NCI-H2171 (cell line): ENCODE measurements at regions not wholly inside any gene's neighbourhood (a gene's known extent, or its start where the extent isn't known, plus 50 kb on each side); places are given as distances from the start of the nearest gene placed in this dataset.

ENCODE experiments used
- DNase-seq: peaks from one replicate; lab custom pipeline; 2025; lab: John Stamatoyannopoulos, UW

DNA sequence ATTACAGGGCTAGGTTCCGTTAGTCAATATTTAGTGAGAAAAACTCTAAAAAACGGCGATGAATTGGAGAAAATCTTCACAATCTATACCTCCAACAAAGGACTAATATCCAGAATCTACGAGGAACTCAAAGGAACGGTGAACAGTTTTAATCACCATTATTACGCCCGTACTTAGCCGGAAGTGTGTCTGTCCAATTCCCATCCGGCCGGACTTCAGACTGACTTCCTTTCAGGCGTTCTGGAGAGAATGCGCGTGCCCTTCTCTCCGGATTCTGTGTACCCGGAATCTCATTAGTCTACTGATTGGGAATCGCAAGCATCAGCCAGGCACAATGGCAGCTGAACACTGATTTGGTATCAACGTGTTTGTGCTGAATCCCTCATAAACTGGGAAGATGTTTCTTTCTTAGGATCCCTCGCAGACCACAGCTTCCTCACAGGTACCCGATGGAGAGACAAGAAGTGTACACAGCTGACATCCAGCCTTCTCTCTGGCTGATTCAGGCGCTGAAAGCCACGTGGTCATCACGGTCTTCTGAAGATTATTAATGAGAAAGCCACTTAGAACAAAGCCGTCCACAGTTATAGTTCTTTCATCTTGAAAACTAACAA is 239.9 kb downstream of the ZNF516 start:
- DNase-seq, result no peak

DNA sequence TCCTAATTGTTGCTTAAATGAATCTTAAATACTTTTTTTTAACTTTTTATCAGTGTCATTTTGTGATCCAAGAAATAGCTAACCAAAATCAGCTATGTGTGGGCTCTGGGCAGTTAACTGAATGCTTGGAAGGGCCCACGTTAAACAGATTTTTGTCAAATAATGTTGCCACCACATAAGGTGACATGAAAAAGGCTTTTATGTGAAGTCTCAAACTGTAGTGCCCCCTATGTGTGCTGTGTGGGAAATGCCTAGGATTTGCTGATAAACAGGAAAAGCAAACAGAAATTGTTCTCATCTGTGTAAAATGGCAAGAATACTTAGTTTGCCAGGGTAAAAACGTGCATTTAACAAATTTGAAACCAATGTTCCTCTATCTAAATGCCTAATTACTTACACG is 242.2 kb downstream of the ZNF516 start:
- no peak for DNase-seq

DNA sequence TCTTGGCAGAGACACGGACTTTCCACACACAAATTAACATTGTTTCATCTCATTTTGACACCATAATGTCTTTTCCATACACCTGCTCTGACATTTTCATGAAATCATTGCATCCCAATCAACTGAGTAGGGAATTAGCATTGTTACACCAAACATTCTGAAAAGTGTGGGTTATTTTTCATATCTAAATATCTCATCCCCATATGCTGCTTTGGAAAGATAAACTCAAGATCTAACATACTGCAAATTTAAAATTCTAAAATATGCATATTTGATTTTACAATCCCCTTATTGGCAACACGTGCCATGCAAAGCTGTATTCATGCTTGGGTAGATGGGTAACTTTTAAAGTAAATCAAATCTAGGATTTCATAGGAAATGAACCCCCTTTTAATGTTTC is 242.9 kb downstream of the ZNF516 start:
- DNase-seq, result no peak

DNA sequence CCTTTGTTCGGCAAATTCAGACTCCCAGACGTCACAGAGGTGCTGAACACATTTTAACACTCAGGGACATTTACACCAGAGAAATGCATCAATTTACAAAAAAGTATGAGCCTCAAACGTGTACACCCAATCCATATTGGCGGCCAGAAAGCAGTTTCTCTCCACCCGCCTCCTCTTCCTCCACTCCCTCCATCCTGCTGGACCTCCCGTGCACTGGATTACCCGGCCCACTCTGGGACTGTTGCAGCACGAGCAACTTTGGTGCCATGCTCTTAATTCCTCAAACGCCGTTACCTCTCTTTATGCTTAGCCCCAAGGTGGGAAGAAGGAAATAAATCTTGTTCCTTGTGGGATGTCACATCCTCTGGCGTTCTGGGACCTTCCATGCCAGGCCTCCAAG is 243.4 kb downstream of the ZNF516 start:
- no peak for DNase-seq

DNA sequence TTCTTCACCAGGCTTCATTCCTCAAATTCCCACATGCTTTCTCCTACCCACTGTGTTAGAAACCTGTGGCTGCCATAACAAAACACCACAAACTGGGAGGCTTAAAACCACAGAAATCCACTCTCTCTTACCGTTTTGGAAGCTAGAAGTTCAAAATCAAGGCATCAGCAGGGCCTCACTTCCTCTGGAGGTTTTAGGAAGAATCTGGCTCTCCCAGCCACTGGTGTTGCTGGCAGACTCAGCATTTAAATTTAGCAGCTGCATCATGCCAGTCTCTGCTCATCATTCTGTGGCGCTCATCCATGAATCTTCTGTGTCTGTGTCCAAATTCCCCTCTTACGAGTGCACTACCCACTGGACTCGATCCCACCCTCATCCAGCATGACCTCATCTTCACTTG is 248.5 kb downstream of the ZNF516 start:
- no peak for DNase-seq

DNA sequence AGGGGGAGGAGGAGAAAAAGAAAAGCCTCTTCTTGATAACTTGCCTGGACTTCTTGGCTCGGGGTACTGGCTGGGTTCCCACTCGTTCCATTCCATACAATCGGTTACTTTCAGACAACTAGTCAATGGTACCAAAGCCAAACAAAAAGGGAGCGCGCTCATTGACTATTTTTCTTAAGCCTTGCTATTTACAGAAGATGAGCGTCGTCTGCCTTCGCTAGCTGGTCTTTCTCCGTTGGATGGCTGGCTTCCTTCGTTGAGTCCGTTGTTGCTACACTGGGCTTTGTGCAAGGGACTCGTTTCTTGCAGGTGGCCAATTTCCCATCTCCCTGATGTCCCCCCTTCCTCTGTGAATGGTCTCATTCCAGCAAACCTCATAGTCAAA is 260.4 kb downstream of the ZNF516 start:
- DNase-seq, result no peak

DNA sequence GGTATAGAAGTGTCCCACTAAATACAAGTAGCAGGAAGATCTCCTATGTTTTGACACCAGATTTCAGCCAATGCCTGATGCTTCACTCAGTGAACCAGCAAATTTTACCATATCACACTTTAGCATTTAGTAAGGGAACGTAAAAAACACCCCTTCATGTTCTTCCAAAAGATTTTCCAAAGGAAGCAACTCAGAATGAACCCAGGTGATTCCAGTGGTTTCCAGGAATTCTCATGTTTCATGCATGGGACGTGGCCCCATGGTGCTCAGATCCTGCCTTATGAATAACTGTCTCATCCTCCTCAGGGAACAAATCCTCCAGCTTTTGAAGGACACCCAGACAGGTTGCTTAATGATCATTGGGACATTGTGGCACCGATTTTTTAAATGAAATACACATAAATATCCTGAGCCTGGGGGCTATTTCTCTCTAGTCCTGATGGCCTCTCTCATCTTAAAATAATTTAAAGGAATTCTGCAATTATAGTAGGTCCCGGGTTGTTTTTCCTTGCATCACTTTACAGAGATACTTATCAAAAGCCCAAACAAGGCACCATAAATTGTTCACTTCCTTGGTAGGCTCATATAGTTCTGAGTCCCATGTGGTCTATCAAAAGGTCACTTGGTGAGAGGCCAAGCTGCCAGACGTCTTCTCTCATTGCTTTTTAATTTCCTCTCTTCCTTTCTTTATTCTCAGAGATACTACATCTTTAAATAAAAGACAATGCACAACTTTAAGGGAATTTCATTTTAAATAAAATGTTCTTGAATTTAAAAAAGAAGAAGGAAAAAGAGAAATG is 261.0 kb downstream of the ZNF516 start:
- DNase-seq, result no peak

DNA sequence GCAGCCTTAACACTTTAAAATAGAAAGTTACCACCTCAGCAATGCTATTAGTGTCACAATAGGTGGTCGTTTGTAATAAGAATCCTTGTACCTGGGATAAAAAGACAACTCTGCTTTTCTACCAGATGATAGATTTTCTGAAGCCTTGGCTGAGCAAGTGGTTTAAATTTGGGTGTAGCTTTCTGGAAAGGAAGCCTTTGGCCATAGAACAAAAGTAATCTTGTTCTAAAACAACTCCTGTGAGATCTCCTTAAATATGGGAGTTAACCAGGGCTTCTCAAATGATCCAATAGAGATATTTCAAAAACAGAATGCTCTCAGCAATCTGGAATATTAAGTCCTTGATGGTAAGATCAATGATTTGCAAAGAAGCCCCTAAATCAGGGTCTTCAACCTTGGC is 261.6 kb downstream of the ZNF516 start:
- DNase-seq, result no peak

DNA sequence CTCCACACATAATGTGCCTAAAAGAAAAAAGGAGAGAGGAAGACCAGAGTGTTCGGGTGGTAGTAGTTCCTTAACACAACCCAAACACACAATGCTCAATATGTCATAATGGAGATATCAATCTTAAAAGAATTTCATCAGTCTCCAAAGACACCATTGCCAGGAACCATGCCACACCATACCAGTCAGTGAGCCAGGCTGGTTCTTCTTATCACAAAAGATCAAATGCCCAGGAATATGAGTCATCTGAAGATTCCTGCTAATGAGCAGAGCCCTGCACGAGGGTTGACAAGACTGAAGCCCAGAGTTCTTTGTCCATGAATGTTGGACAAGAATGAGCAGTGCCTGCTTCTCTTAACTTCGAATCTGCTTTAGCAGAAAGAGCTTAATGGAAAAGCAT is 262.3 kb downstream of the ZNF516 start:
- no peak for DNase-seq

DNA sequence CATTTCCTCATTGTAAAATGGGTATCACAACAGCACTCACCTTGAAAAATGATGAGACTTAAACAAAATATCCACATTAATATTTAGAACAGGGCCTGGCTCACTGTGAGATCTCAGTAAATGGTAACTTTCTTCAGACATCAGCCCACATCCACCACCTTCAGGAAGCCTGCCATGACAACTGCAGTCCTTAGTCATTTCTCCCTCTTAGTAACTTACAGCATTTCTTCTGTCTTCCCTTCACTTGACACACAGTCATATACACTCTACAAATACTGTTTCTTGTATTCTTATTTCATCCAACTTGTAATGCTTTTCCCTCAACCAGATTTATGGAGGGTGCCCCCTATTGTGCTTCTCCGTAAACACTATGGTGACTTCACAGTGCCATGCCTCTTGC is 263.0 kb downstream of the ZNF516 start:
- no peak for DNase-seq

DNA sequence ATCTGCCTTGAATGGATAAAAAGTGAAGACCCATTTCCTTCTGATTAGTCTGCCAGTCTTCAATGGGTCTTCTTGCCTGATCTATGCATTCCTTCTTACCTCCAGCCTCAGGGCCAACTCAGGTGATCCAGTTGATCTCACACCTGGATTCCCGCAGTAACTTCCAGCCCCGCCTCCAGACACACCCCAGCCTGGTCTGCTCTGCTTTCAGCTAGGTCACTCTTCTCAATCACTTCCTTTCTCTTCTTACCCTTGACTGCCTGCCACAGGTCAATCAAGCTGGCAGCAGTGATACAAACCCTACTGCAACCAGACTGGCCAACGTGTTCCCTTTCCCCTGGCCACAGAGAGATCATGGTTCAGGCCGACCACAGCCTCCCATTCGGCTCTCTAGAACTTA is 263.6 kb downstream of the ZNF516 start:
- DNase-seq, result no peak

DNA sequence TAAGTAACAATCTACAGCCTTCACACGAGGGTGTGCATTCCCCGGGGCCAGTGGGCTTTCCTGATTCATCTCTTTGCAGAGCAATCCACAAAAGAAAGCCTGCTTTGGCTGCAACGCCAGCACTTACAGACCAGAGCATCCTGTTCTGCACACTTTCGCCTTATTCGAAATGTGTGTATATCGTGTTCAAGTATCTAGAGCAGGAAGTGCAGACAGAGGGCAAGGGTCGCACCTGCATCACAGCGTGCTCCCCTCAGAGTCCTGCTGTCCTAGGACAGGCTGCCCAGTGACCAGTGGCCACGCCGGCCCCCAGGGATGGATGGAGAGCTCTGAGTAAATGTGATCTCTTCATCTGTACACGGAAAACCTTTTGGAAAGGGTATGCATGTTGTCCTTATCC is 264.3 kb downstream of the ZNF516 start:
- DNase-seq, result no peak

DNA sequence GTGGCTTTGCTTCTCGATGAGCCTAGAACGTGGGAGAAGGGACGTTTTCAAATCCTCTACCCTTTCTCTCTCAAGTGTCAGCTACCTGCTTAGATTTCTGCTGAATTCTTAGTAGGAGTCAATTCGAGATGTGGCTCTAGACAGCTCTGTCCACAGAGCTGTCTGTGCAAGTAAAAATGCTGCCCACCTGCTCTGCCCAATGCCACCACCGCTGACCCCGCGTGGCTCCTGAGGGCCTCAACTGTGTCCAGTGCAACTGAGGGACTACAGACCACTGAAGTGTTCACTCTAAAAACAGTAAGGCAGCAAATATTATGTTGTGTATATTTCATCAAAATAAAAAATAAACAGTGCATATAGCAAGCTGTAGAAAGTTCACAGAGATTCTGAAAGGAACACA is 266.3 kb downstream of the ZNF516 start:
- no peak for DNase-seq

DNA sequence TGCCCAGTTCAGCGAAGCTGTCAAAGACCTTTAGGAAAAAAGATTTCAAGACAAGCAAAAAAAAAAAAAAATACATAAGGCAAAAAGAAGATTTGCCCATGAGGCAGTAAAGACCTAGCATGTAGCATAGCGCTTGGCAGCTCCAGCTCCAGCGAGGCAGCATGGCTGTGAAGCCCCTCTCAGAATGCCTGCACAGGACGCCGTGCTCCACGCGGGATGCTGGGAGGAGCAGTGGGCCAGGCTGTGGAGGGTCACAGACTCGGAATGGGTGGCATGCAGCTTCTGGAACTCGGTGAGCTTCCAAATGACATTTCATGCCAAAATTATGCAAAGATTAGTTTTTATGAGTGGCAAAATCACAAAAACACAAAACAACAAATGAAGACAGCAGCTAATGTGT is 267.3 kb downstream of the ZNF516 start:
- no peak for DNase-seq

DNA sequence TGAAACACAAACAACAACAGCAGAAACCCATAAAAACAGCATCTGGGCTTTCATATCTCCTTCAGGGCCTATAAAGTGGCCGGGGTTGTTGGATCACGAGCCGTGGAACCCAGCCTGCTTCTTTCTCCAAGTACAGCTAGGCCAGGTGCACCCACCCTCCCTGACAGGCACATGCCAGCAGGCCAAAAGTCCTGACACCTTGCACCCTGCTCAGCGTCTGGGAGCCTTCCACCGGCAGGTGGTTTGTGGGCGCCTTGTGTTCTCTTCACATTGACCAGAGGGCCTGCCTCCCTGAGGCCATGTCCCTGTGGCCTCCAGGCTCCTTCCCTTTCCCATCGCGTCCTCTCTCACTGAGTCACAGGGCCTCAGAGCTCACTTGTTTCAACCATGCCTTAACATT is 271.6 kb downstream of the ZNF516 start:
- DNase-seq, result no peak

DNA sequence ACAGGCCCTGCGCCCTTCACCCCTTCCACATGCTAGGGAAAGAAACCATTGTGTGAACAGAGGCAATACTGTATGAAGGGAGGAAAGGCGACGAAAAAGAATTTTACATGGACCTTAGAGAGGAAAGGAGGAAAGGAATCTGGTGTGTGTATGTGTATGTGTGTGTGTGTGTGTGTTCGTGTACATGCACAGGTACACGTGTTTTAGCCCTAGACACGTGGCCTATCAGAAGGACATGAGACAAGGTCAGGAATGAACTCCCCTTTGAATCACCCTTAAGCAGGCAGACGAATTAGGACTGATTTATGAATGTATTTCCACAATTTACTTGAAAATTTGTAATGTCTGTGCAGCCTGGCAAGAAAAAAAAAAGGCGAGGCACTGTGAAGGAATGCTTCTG is 276.0 kb downstream of the ZNF516 start:
- DNase-seq, result no peak

DNA sequence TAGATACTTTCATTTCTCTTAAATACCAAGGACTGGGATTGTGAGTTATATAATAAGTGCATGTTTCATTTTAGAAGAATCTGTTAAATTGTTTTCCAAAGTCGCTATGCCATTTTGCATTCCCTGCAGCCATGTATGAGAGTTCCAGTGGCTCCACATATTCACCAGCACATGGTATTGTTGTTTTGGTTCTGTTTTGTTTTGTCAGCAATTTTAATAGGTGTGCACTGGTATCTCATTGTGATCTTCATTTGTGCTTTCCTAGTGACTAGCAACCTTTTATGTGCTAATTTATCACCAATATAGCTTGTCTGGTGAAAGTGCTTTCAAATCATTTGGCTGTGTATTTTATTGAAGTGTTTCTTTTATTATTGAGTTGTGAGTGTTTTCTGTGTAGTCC is 278.9 kb downstream of the ZNF516 start:
- no peak for DNase-seq

DNA sequence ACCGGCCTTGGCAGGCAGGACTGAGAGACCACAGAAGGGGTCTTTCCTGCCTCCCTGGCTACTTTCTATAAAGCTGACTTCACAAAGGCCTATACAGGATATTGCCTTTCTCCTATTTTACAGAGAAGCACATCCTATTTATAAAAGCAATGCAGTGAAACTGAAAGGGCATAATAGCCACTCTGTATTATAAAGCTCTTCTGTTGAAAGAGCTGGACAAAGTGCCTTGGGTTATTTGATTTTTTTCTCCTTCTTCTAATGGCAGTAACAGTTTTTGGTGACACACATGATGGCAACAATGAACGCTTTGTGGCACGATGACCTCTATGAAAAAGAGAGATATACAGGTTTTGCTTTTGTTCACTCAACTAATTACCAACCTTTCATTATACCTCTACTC is 281.1 kb downstream of the ZNF516 start:
- DNase-seq, result no peak

DNA sequence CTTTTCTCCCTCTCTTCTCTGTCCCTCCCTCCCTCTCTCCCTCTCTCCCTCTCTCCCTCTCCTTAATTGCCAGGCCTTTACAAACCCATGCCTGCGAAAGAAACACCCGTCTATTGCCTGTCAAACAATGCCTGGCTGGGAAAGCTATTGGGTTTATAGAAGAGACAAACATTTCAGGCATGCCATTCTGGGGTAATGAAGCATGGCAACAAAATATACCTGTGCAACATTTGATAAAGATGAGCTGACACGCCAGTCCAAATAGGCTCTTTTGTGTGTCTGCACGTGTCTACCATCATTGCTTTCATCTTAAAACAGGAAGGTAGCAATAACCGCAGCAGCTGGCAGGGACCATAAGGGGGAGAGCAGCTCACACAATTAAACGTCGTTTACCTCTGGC is 282.1 kb downstream of the ZNF516 start:
- DNase-seq, result no peak

DNA sequence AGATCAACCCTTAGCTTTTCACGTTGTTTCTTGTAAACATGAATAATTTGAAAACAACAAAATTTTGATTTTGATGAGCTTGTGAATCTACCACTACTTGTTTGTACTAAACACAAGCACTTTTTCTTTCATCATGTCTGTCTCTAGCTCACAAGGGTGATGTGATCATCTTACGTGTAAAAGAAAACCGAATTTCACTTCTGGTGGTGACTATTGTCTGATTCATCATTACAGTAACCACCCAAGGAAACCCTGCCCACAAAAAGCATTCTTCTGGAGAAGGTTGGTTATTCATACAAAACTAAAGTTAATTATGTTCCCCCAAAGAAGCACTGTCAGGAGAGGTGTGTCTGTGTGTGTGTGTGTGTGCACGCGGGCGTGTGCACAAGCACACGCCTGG is 285.4 kb downstream of the ZNF516 start:
- no peak for DNase-seq

DNA sequence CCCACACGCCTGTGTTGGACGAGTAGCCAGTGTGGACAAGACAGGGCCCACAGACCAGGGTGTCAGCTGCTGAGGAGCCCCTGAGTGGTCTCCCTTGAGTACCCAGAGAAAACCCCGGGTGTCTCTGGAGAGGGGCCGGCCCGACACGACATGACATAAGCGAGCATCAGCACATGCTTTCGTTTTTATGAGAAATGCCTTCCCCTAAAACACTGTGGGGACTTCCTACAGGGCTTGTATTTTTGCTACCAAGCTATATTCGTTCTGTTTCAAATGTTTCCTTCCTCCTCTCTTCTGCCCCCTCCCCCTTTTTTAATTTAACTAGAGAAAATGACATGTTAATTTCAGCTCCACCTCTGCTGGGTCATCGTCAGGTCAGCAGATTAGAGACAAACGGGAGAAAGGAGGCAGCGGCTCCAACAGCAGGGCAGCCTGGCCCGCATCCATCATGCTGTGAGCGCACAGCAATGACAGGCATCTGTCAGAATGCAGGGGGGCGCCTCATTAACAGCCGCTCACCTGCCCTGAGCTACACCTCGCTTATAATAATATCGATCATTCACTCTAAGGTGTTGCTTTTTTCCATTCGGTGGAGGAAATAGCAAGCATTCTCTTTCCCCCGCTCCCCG is 286.2 kb downstream of the ZNF516 start:
- DNase-seq, result no peak

DNA sequence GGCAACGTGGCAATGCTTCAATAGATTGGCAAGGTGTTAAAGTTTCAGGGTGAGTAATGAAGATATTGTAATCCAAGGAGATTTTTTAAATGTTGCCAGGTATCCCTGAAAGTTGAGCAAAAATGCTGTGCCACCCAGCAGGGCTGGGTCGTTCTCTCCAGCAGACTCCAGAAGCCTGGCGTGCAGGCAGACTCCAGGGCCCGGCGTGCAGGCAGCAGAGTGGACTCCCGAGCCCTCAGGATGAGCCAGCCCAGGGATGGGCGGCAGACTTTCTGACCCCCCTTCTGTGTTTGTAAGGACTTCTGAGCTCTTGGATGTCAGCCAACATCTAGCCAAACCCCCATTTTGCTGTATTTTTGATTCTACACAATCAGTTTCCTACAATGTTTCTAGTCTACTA is 289.1 kb downstream of the ZNF516 start:
- DNase-seq, result no peak

DNA sequence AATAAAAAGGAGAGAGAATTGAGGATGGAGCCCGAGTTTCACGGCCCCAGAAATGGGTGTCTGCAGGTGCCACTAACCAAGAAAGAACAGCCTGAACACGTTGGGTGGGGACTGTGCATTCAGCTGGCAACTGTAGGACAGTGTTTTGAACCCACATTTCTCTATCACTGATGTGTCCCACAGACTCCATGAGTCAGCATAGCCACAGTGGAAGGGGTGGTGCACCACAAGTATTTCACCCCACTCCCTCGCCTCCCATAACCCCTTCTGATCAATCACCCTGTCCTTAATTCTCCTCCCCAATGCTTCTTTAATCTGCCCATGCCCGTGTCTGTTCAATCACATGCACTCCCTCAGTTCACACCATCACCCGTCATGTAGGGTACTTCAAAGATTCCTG is 291.5 kb downstream of the ZNF516 start:
- DNase-seq, result no peak

DNA sequence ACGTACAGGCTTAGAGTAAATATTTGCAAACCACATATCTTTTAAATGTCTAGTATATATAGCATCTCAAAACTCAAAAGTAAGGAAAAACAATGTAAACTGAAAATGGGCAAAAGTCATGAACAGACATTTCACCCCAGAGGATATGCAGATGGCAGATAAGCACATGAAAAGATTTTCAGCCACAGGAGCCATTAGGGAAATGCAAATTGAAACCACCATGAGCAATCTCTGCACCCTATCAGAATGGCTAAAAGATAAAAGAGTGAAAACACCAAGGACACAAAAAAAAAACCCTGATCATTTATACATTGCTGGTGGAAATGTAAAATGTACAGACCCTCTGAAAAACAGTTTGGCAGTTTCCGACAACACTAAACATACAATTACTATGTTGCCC is 292.7 kb downstream of the ZNF516 start:
- no peak for DNase-seq
